ENCODE measurements at regions not wholly inside any gene's neighbourhood (a gene's known extent, or its start where the extent isn't known, plus 50 kb on each side); places are given as distances from the start of the nearest gene placed in this dataset.
"Not testable (repeated sequence)": the region's sequence is repeated elsewhere in the genome, so short reads cannot be mapped to it uniquely, and the experiment has no call there.

DNA sequence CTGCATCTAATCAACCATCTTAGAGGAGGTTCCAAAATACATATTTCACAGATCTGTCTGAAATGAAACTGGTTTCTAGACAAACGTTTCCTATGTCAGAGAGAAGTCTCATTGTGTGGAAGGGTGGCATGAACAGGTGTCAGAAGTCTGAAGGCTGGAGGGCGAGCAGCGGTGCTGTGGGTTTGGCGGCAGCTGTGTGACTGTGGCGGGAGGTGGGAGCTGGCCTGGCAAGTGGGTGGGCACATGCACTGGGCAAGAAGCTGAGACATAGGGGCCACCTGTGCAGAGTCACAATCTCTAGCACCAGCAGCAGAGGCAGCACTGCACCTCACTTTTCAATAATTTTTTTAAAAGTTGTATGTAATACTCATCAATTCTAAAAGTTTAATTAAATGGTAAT is 346.3 kb downstream of the DSC3 start:
- H3K4me3 Mint-ChIP-seq, result no peak overlapping the region
- H3K9me3 Mint-ChIP-seq, result peaks cover 7 to 8% of the 10 kb centered on the region in 2 donors
- no peak overlapping the region for H3K27ac Mint-ChIP-seq
- H3K4me1 Mint-ChIP-seq, result no peaks in the 10 kb centered on the region
- ATAC-seq, result no peak
- H3K27me3 Mint-ChIP-seq, result no peaks in the 10 kb centered on the region
- DNase-seq, result no peak

DNA sequence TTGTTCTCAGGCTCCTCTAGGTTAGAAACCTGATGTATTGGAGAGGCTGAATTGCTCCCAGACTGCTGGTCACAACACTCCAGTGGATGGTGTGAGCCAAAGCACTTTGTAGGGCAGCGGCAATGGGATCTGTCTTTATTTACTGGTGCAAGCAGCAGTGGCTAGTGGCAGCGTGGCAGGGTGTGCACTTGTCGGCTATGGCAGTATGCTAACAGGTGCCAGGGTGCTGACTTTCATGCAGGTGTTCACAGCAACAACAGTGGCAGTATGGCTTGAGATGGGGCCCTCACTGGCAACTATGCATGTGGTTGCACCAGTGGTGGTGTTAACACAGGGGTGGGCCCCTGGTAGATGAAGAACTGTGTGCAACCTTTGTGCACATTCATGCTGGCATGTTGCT is 347.8 kb downstream of the DSC3 start:
- no peak overlapping the region for H3K27ac Mint-ChIP-seq

DNA sequence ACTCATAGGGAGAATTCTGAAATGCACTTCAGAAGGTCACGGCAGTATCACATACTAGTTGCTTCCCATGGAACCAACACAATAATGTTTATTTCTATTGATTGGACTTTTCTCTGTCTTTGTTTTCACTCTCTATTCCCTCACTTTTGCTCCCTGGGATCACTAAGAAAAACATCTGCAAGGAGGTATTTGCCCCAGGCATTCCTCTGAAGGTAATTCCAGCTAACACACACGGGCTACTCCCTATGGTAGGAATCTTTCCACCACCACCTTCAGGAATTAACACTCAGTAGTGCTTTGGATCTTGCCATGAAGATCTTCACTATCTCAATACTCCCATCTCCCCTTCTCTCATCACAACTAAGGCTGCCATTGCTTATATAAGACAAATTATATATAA is 353.3 kb downstream of the DSC3 start:
- no peak for ATAC-seq

More for the DNA sequence above, 347.8 kb downstream of the DSC3 start:
- ATAC-seq (no peak), DNase-seq (no peak)
- Mint-ChIP-seq H3K4me1 (no peaks in the 10 kb centered on the region), H3K9me3 (peaks cover 7 to 8% of the 10 kb centered on the region in 2 donors), H3K27me3 (no peaks in the 10 kb centered on the region), H3K4me3 (no peak overlapping the region)

DNA sequence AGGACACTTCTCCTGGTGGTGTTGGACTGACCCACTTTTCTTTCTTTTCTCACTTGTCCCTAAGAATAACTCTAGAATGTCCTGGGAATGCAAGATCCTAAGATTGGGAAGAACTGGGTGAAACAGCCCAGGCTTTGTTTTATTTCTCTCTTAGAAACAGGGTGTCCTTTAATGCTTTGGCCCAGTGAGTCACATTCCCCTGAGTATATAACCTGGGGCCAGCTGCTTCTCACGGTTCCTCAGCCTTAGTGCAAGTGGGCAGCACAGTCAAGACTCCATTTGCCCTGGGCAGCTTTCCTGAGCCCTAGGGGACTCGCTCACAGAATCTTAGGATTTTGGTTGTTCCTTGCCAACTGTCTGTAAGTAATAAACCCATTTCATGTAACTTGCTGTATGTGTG is 355.0 kb downstream of the DSC3 start:
- H3K27me3 Mint-ChIP-seq, result no peaks in the 10 kb centered on the region
- DNase-seq, result no peak
- no peak for ATAC-seq
- no peaks in the 10 kb centered on the region for H3K4me1 Mint-ChIP-seq
- H3K27ac Mint-ChIP-seq, result no peak overlapping the region
- no peak overlapping the region for H3K4me3 Mint-ChIP-seq
- peaks cover 5 to 13% of the 10 kb centered on the region in 2 donors for H3K9me3 Mint-ChIP-seq

More for the DNA sequence above, 353.3 kb downstream of the DSC3 start:
- H3K27me3 Mint-ChIP-seq, result no peaks in the 10 kb centered on the region
- no peak for DNase-seq
- peaks cover 8 to 11% of the 10 kb centered on the region in 2 donors for H3K9me3 Mint-ChIP-seq
- no peaks in the 10 kb centered on the region for H3K4me1 Mint-ChIP-seq
- H3K27ac Mint-ChIP-seq, result no peak overlapping the region
- no peak overlapping the region for H3K4me3 Mint-ChIP-seq

DNA sequence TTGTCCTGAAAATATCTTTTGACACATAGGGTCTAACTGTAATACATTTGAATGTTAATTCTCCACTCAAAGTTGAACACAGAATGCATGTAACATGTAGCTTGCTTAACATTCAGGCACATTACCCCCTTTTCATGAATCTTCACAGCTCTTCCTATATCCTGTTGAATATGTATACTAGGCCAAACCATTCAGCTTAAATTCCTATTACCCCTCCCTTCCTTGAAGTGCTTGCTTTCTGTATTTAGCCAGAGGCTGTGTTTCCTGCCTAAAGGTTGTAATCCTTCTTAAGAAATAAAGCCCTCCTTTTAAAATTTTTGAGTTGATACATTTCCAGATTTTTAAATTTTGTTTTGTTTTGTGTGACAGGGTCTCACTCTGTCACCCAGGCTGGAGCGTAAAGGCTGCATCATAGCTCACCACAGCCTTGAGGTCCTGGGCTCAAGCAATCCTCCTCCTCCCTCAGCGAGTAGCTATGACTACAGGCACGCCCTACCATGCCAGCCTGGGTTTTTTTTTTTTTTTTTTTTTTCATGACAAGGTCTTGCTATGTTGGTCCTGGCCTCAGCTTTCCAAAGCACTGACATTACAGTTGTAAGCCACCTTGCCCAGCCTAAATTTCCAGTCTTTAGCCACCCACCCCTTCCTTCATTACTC is 357.6 kb downstream of the DSC3 start:
- Mint-ChIP-seq H3K27ac (no peak overlapping the region), H3K27me3 (no peaks in the 10 kb centered on the region), H3K4me3 (no peak overlapping the region), H3K4me1 (no peaks in the 10 kb centered on the region), H3K9me3 (peaks cover 13 to 23% of the 10 kb centered on the region in 2 donors)
- ATAC-seq (no peak), DNase-seq (no peak)

DNA sequence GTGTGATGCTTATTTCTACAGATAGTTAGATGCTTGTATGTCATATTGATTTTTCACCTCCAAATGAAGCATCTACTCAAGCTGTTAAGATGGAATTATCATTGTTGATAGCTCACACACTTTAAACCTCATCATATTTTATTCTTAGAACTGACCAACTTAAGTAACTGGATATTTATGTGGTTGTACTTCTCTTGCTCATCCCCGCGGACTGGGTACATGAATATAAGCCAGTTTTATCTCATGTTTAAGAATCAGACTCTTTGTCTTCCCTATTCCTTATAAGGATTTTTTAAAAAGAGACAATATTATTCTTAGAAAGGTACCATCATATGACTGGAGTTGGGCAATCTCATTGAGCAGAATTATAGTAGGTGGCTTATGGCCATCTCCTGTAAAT is 358.7 kb downstream of the DSC3 start:
- DNase-seq (no peak), ATAC-seq (no peak)
- H3K4me1 Mint-ChIP-seq, result no peaks in the 10 kb centered on the region
- no peak overlapping the region for H3K4me3 Mint-ChIP-seq
- no peaks in the 10 kb centered on the region for H3K27me3 Mint-ChIP-seq
- peaks cover 13 to 19% of the 10 kb centered on the region in 2 donors for H3K9me3 Mint-ChIP-seq
- H3K27ac Mint-ChIP-seq, result no peak overlapping the region

DNA sequence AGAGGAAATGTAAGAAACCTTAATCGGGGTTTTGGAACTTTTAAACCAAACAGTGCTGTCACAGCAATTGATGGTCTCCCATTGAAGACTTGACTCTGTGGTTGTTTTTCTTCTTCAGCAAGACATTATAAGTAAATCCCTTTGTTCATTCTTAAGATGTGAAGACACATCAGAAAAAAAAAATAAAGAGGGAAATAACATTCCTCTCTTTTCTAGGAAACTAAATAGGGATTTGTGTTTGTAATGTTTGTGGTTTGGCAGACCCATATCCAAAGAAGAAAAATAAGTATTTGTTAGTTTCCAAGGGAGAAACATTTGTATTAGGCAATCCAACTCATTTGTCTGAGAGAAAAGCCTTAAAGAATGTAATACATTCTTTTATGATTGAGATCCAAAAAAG is 359.9 kb downstream of the DSC3 start:
- Mint-ChIP-seq H3K4me1 (no peaks in the 10 kb centered on the region), H3K27me3 (no peaks in the 10 kb centered on the region), H3K9me3 (peaks cover 12 to 13% of the 10 kb centered on the region in 2 donors), H3K27ac (no peak overlapping the region), H3K4me3 (no peak overlapping the region)
- ATAC-seq, result no peak
- no peak for DNase-seq

DNA sequence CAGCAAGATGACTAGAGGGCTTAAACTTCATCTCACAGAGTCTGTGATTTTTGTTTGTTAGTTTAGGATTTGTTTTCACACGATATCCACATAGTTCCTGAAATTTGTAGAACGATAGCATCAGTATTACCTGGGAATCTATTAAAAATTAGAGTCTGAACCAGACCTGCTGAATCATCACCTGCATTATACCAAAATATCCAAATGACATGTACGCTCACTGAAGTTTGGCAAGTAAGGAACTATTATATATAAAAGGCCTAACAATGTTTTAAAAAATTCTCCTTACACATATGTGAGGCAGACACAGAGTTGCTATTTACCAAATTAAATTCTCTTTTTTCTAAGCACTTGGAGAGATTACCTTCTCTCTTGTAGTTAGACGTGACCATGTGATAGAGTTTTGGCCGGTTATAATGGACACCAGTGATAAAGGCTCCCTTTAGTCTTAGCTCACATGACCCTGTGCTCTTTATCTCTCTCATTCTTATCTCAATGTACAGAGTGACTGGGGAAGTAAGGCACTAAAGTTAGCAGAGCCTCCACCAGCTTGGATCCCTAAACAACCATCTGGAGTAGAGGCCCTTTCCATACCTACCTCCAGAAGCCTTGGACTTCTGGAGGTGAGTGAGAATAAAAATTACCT is 363.1 kb downstream of the DSC3 start:
- H3K4me1 Mint-ChIP-seq, result no peaks in the 10 kb centered on the region
- ATAC-seq (no peak), DNase-seq (no peak)
- no peak overlapping the region for H3K27ac Mint-ChIP-seq
- no peak overlapping the region for H3K4me3 Mint-ChIP-seq
- no peaks in the 10 kb centered on the region for H3K27me3 Mint-ChIP-seq
- peaks cover 8 to 12% of the 10 kb centered on the region in 2 donors for H3K9me3 Mint-ChIP-seq

DNA sequence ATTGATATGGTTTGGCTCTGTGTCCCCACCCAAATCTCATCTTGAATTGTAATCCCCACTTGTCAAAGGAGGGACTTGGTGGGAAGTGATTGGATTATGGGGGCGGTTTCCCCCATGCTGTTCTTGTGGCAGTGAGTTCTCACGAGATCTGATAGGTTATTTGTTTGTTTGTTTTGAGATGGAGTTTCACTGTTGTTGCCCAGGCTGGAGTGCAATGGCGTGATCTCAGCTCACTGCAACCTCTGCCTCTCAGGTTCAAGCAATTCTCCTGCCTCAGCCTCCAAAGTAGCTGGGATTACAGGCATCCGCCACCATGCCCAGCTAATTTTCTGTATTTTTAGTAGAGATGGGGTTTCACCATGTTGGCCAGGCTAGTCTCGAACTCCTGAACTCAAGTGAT is 364.7 kb downstream of the DSC3 start:
- not testable (repeated sequence) for H3K27me3 Mint-ChIP-seq, ATAC-seq, DNase-seq, H3K4me1 Mint-ChIP-seq, H3K27ac Mint-ChIP-seq, H3K4me3 Mint-ChIP-seq
- H3K9me3 Mint-ChIP-seq, result peaks cover 8 to 12% of the 10 kb centered on the region in 2 donors

DNA sequence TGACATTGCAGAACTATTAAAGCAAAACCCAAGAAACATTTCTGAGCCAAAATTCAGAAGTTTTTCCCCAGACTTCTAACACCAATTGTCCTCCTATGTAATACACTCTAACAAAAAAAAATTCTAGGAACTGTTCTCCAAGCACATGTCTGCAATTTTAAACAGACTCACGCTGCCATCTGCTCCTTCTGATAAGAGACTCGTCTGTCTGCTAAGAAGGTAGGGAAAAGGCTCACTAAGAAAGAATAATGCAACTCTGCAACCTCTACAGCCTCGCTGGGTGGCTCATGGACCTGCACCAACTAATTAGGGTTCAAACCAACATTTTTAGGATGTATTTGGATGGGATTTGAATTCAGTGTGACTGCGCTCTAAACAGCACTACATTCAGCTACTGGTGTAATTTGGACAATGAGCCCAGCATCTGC is 366.5 kb downstream of the DSC3 start:
- Mint-ChIP-seq H3K27me3 (no peaks in the 10 kb centered on the region), H3K27ac (no peak overlapping the region), H3K9me3 (peaks cover 0 to 5% of the 10 kb centered on the region in 2 donors), H3K4me3 (no peak overlapping the region), H3K4me1 (no peaks in the 10 kb centered on the region)
- no peak for ATAC-seq
- no peak for DNase-seq

DNA sequence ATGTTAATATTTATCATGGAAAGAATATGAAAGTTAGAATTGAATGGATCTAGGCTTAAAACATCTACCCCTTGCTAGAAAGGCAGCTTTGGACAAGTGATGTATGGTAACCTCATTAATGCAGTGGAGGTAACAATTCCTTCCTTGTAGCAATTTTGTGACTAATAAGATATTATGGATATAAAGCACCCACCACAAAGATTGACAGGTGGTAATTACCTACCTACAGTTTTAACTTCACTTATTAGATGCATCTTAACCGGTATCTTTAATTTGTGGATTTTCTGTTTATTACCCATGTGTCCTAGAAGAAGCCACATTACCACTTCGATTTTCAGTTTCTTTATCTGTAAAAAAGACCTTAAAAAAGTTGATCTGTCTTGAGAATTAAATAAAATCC is 367.0 kb downstream of the DSC3 start:
- Mint-ChIP-seq H3K27ac (no peak overlapping the region), H3K4me1 (no peaks in the 10 kb centered on the region), H3K9me3 (peaks cover 4 to 7% of the 10 kb centered on the region in 2 donors), H3K4me3 (no peak overlapping the region), H3K27me3 (no peaks in the 10 kb centered on the region)
- DNase-seq (no peak), ATAC-seq (no peak)

DNA sequence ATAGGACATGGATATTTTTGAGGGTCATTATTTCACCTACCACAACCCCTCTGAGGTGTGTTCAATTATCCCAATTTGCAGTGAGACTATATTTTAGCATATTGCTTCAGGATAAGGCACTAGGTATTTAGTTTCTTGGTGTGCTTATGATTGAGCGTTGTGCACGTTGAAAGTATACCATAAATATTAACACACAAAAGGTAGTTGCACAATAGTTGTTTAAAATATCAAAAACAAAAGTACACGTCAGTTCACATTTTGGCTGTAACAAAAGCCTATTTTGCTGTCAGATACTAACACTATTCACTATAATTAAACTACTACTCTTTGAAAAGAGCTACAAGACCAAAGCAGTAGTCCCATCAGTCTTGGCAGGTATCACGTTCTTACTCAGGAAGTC is 367.5 kb downstream of the DSC3 start:
- Mint-ChIP-seq H3K9me3 (peaks cover 6 to 11% of the 10 kb centered on the region in 2 donors), H3K27ac (no peak overlapping the region), H3K4me1 (no peaks in the 10 kb centered on the region), H3K4me3 (no peak overlapping the region), H3K27me3 (no peaks in the 10 kb centered on the region)
- DNase-seq, result no peak
- no peak for ATAC-seq

DNA sequence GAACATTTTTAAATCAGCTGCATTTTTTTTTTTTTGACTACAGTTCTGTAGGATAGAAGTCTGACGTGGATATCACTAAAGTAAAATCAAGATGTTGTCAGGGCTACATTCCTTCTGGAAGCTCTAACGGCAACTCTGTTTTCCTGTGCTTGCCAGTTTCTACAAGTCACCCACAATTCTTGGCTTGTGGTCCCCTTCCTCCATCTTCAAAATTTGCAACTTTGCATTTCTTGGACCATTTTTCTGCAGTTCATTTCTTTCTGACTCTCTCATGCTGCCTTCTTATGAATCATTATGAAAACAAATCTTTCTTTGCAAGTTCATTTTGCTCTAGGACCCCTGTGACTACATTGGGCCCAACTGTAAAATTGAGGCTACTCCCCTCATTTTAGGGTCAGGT is 367.9 kb downstream of the DSC3 start:
- no peaks in the 10 kb centered on the region for H3K4me1 Mint-ChIP-seq
- no peaks in the 10 kb centered on the region for H3K27me3 Mint-ChIP-seq
- DNase-seq (no peak), ATAC-seq (no peak)
- no peak overlapping the region for H3K4me3 Mint-ChIP-seq
- peaks cover 6 to 11% of the 10 kb centered on the region in 2 donors for H3K9me3 Mint-ChIP-seq
- H3K27ac Mint-ChIP-seq, result no peak overlapping the region

DNA sequence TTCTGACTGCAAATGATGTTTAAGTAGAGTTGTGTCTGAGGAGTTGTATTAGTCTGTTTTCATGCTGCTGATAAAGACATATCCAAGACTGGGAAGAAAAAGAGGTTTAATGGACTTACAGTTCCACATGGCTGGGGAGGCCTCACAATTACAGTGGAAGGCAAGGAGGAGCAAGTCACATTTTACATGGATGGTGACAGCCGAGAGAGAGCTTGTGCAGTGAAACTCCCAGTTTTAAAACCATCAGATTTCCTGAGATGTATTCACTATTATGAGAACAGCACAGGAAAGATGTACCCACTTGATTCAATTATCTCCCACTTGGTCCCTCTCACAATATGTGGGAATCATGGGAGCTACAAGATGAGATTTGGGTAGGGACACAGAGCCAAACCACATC is 370.1 kb downstream of the DSC3 start:
- not testable (repeated sequence) for H3K27me3 Mint-ChIP-seq, DNase-seq, H3K4me3 Mint-ChIP-seq, H3K27ac Mint-ChIP-seq, ATAC-seq, H3K4me1 Mint-ChIP-seq
- peaks cover 11 to 19% of the 10 kb centered on the region in 2 donors for H3K9me3 Mint-ChIP-seq

DNA sequence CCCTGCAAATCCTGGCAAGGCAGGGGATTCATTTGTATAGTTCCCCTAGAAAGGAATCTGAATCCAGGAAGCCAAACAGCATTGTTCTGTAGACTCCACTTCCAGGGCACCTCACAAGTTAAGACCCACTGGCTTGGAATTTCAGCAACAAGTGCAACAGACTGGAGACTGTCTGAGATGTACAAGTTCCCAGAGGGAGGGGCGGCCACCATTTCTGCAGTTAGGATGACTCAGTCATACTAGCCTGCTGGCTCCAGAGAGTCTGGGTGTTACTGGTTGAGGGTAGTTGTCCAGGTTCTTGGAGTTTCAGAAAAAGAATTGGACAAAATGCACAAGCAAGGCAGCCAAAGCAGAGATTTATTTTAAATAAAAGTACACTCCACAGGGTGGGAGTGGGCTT is 384.2 kb downstream of the DSC3 start:
- H3K4me3 Mint-ChIP-seq, result no peak overlapping the region
- no peaks in the 10 kb centered on the region for H3K4me1 Mint-ChIP-seq
- DNase-seq, result no peak
- no peak overlapping the region for H3K27ac Mint-ChIP-seq
- peaks cover 16 to 31% of the 10 kb centered on the region in 2 donors for H3K9me3 Mint-ChIP-seq
- no peak for ATAC-seq
- no peaks in the 10 kb centered on the region for H3K27me3 Mint-ChIP-seq

DNA sequence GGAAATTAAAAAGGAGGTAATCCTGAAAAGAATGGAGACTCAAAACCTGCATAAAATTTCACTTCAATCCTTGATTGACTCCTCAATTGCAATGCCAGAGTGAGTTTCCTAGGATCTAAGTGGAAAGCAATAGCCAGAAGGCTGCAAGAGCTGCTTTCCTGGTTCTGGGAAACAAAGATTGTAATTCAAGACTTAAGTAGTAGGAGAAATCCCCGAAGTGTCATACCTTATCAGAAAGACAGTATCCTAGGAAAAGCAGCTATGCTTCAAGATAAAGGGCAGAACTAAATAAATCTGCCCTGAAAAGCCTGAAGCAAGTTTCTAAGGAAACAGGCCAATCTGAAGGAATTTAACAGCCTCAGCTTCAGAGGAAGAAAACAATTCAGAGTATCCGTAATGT is 390.2 kb downstream of the DSC3 start:
- Mint-ChIP-seq H3K9me3 (peaks cover 7 to 10% of the 10 kb centered on the region in 2 donors), H3K4me3 (no peak overlapping the region), H3K27ac (no peak overlapping the region), H3K27me3 (no peaks in the 10 kb centered on the region), H3K4me1 (no peaks in the 10 kb centered on the region)
- no peak for ATAC-seq
- no peak for DNase-seq

DNA sequence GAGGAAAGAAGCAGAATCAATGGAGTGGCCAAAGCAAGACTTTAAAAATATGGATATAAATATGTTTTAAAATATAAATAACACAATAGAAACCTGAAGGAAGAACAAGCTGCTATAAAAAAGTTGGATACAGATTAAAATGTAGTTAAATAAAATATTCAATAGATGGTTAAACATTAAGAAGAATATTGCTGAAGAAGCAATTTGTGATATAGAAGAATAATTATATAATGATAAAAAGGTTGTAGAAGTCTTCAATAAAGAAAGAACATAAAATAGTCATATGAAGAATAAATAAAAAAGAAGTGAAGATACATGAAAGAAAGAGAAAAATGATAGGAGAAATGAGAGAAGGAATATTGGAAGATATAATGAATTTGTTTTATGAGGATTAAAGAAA is 392.0 kb downstream of the DSC3 start:
- Mint-ChIP-seq H3K4me3 (no peak overlapping the region), H3K27me3 (no peaks in the 10 kb centered on the region), H3K27ac (no peak overlapping the region), H3K4me1 (no peaks in the 10 kb centered on the region), H3K9me3 (peaks cover 7 to 10% of the 10 kb centered on the region in 2 donors)
- ATAC-seq, result no peak
- no peak for DNase-seq
